Limb (tissue), 2 donors: ENCODE measurements at regions not wholly inside any gene's neighbourhood (a gene's known extent, or its start where the extent isn't known, plus 50 kb on each side); places are given as distances from the start of the nearest gene placed in this dataset.
"Not testable (repeated sequence)": the region's sequence is repeated elsewhere in the genome, so short reads cannot be mapped to it uniquely, and the experiment has no call there.

Experiments used
- DNase-seq, 2 donors: peaks; one replicate each; pipeline ENCODE4 v3.0.0-alpha.2; 2016; ENCODE audit errors: extremely low spot score in 2 of 2

DNA sequence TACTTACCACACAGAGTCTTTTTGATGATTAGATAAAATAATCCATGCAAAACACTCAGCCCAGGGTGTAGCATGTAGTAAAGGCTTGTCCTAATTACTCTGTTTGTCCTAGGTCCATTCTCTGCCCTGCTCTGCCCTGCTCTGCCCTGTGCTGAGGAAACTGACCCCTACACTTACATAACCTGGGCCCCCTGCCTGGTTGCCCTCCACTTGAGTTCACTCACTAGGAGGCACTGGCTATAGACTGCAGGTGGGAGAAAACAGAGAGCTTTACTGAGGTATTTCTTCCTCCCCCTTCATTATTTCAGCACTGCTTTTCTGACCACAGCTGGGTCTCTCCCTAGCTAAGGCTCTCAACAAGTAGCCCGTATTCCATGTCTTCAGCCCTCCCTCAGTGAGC, 70.9 kb upstream of the TBX18 start:
- DNase-seq: no peak

DNA sequence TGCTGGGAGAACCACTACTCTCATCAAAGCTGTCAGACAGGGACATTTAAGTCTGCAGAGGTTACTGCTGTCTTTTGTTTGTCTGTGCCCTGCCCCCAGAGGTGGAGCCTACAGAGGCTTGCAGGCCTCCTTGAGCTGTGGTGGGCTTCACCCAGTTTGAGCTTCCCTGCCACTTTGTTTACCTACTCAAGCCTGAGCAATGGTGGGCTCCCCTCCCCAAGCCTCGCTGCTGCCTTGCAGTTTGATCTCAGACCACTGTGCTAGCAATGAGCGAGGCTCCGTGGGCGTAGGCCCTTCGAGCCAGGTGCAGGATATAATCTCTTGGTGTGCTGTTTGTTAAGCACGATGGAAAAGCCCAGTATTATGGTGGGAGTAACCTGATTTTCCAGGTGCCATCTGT, 67.5 kb upstream of the TBX18 start:
- not testable (repeated sequence) for DNase-seq

DNA sequence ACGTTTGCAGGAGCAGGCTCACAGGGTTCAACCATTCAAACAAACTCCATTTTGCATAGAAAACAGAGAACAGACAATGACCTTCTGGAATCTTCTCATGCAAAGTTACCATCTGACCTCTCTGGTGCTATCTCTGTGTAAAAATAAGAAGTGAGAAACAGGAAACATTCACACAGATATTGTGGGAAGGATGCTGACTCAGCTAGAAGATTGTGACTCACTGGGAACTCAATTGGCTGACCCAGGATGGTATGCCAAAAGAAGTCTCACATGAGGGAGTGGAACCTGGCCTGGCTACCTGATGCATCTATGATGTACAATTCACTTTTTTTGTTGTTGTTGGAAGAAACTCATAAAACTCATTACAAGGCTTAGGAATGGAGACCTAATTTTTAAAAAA, 61.1 kb upstream of the TBX18 start:
- no peak for DNase-seq

DNA sequence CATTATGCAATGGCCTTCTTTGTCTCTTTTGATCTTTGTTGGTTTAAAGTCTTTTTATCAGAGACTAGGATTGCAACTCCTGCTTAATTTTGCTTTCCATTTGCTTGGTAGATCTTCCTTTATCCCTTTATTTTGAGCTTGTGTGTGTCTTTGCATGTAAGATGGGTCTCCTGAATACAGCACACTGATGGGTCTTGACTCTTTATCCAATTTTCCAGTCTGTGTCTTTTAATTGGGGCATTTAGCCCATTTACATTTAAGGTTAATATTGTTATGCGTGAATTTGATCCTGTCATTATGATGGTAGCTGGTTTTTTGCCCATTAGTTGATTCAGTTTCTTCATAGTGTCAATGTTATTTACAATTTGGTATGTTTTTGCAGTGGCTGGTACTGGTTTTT, 56.9 kb upstream of the TBX18 start:
- not testable (repeated sequence) for DNase-seq

- DNase-seq: no peak
Observed at GRCh38 chr6:84816741-84817140, 52.3 kb upstream of the TBX18 start.

DNA sequence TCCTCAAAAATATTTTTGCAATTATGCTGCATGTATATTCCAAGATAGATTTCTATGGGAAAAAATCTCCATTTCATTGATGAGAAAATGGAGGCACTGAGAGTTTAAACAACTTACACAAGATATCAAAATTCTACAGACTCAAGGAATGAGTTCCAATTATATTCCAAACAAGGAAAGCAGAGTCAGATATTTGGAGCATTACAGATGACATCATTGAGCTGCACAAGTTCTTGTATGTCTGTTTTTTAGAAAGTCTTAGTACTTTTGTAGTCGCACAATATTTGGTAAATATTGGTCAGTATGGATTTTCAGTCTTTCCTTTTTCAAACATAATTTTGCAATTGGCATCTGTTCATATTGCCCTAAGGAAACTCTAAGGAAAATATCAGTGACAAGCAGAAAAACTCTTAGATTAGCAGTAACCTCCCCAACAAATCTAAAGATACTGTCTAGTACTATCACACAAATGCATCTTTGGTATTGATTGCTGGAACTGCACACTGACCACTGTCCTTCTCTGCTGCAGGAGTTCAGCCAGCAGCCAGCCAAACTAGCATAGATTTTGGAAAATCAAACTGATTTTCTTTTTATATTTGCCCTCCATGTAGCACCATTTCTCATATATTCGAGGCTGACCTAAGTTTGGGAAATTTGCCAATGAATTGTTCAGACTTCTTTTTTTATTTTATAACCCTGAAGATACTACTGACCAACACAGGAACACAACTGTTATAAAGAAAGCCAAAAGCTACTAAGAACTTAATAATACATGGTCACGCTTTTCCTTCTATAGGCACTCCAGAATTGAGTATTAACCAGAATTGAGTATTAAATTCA, 51.7 kb upstream of the TBX18 start:
- DNase-seq: no peak
